ENCODE measurements at regions not wholly inside any gene's neighbourhood (a gene's known extent, or its start where the extent isn't known, plus 50 kb on each side); places are given as distances from the start of the nearest gene placed in this dataset.

DNA sequence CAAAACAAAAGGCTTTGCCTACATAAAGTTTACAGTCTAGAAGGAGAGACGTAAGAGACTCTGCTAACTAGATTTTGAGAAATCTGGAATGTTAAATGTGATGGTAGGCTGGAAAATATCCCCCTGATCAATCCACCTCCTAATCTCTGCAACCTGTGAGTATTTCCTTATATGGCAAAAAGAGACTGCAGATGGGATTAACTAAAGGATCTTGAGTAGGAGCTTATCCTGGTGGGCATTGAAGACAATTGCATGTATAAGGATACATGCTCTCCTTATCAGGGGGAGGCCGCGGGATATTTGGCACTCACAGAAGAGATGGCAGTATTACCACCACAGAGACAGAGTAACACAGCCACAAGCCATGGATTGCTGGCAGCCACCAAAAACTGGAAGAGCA is 95.2 kb downstream of the EGLN3 start:
- Histone ChIP-seq H3K9me3 (replicated peaks; ENCODE audit: control insufficient read depth, insufficient read depth, low read length) (no peaks in the 10 kb centered on the region), H3K27me3 (replicated peaks in 1 of 2; ENCODE audit: control insufficient read depth in 2 of 2, insufficient read depth in 2 of 2, low read length in 1 of 2) (no peaks in the 10 kb centered on the region), H3K4me2 (ENCODE audit: control insufficient read depth, insufficient read depth) (no peak overlapping the region), H3K36me3 (ENCODE audit: control insufficient read depth in 2 of 2, insufficient read depth in 2 of 2, low read length in 1 of 2) (no peaks in the 10 kb centered on the region), H3K4me1 (ENCODE audit: control insufficient read depth, insufficient read depth, low read length) (peaks cover 3% of the 10 kb centered on the region; the same call in 1 of the 2 replicates), H4K20me1 (ENCODE audit: control insufficient read depth, insufficient read depth) (no peaks in the 10 kb centered on the region), H3K9ac (ENCODE audit: control insufficient read depth, insufficient read depth, low read length) (no peak overlapping the region), H3K27ac (ENCODE audit: control insufficient read depth, insufficient read depth) (no peak overlapping the region), H2AFZ (ENCODE audit: control insufficient read depth, low read depth, low read length) (no peak overlapping the region), H3K4me3 (no peak overlapping the region), H3K79me2 (ENCODE audit: control insufficient read depth, insufficient read depth, low read length) (no peaks in the 10 kb centered on the region)
- TF ChIP-seq HCFC1 (IDR thresholded peaks at IDR 0.05; ENCODE audit: low read length) = no peak
- no peak for TF ChIP-seq ZNF24 (IDR thresholded peaks at IDR 0.05)
- no peak for TF ChIP-seq ZBTB4 (CRISPR knock-in tag; IDR thresholded peaks at IDR 0.05)
- no peak for TF ChIP-seq DPF2 (IDR thresholded peaks at IDR 0.05)
- no peak for TF ChIP-seq IKZF1 (conservative IDR thresholded peaks at IDR 0.05)
- no peak for TF ChIP-seq YBX1 (IDR thresholded peaks at IDR 0.05)
- TF ChIP-seq CBX3 (IDR thresholded peaks at IDR 0.05; ENCODE audit: borderline replicate concordance, low read depth) = no peak
- TF ChIP-seq PRDM15 (CRISPR knock-in tag; IDR thresholded peaks at IDR 0.05) = no peak
- no peak for TF ChIP-seq BCL11A (IDR thresholded peaks at IDR 0.05; ENCODE audit: low read depth, low read length)
- no peak for TF ChIP-seq HSF1 (IDR thresholded peaks at IDR 0.05; ENCODE audit: low read depth, low read length)
- no peak for TF ChIP-seq HDAC2 (IDR thresholded peaks at IDR 0.05)
- no peak for TF ChIP-seq SUZ12 (IDR thresholded peaks at IDR 0.05; ENCODE audit: unreplicated experiment)
- no peak for TF ChIP-seq ESRRA (IDR thresholded peaks at IDR 0.05; ENCODE audit: low read length)
- intact Hi-C loops (cut with micrococcal nuclease; ENCODE audit: unreplicated experiment) = no loop called here
- ATAC-seq (no peak), DNase-seq (ENCODE audit: low read depth, low spot score) (no peak), FAIRE-seq (no peak)
- BruUV-seq (replicated peaks) = no TSS peak
- RAD21 ChIA-PET (ENCODE audit: unreplicated experiment) = interaction anchor here (1.4 to 2.4 kb wide), 3 partner anchors 13 to 243 kb away, joined by 4 to 12 read pairs (median 8); no protein-coding TSS in a partner anchor
- POLR2A ChIA-PET = no interaction called here
- WGBS (ENCODE audit: insufficient coverage, insufficient replicate concordance, low lambda C conversion rate, missing lambda C conversion rate) = 93% methylated on average over 3 of the region's 3 CpGs
- SMC1A ChIA-PET (ENCODE audit: uncharacterized antibody, unreplicated experiment) = interaction anchor here (0.7 to 1.7 kb wide), 3 partner anchors 197 to 371 kb away, joined by 3 to 5 read pairs (median 3); no protein-coding TSS in a partner anchor
- in situ Hi-C loops (cut with MboI) = no loop called here
- CTCF ChIA-PET = interaction anchor here (0.9 to 2.9 kb wide), 5 partner anchors 12 to 243 kb away, joined by 3 to 16 read pairs (median 10); no protein-coding TSS in a partner anchor

All from GM12878 (cell line).